AG10803 (cell line): ENCODE measurements at regions not wholly inside any gene's neighbourhood (a gene's known extent, or its start where the extent isn't known, plus 50 kb on each side); places are given as distances from the start of the nearest gene placed in this dataset.

Source experiments
- DNase-seq: peaks from one replicate; pipeline ENCODE4 v3.0.0; 2010; ENCODE audit warnings: low read depth
- H3K4me3 ChIP-seq: 2 replicates; pipeline ENCODE4 v1.5.1; 2011; ENCODE audit warnings: mild to moderate bottlenecking, low read length, control low read depth
- CTCF ChIP-seq: conservative IDR thresholded peaks from 2 replicates; pipeline ENCODE4 v1.5.1; 2011; ENCODE audit warnings: mild to moderate bottlenecking, low read length, control low read depth, inconsistent platforms

DNA sequence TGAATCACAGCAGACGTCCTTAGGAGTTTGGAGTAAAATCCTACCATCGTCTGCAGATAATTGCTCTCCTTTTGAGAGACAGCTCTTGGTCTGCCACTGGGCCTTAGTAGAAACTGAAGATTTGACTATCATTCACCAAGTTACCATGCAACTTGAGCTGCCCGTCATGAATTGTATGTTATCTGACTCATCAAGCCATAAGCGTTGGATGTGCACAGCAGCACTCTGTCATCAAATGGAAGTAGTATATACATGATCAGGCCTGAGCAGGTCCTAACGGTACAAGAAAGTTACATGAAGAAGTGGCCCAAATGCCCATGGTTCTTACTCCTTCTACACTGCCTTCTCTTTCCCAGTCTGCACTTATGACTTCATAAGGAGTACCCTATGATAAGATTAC, 317.8 kb downstream of the GPATCH2 start:
- TF ChIP-seq CTCF, result no peak
- no peak overlapping the region for H3K4me3 ChIP-seq
- DNase-seq, result no peak

DNA sequence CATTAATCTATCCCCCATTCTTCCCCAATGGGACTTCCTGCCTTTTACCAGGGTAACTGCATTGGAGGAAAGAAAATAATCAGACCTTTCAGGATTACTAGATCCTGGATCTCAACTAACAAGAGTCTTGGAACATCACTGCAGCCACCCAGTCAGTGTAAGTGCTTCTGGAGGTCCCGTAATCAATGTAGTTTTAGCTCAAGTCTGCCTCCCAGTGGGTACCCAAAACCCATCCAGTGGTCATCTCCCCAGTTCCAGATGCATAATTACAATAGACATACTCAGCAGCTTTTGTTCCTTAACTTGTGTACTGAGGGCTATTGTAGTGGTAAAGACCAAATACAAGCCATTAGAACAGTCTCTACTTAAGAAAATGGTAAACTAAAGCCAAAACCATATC, 319.1 kb downstream of the GPATCH2 start:
- no peak; the same call in 1 of the 2 replicates for TF ChIP-seq CTCF
- peak; percentile 1 for DNase-seq
- no peak overlapping the region for H3K4me3 ChIP-seq

DNA sequence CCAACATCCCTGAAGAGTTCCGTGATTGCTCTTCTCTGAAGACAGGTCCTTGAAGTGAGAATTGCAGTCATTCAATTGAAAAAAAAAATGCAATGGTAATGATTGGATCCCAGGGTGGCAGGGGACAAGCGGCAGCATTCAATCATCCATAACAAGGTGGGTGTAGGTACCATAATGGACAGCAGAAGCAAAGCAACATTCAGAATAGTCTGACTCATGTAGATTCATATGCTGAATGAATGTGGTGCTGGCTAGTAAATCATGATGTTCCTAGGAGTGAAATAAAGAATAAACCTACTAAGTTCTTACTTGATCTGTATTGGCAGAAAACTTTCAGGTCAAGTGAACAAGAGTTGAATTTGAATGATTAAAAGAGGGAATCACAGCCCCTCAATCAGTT, 319.6 kb downstream of the GPATCH2 start:
- H3K4me3 ChIP-seq, result no peak overlapping the region
- DNase-seq, result no peak
- no peak for TF ChIP-seq CTCF

DNA sequence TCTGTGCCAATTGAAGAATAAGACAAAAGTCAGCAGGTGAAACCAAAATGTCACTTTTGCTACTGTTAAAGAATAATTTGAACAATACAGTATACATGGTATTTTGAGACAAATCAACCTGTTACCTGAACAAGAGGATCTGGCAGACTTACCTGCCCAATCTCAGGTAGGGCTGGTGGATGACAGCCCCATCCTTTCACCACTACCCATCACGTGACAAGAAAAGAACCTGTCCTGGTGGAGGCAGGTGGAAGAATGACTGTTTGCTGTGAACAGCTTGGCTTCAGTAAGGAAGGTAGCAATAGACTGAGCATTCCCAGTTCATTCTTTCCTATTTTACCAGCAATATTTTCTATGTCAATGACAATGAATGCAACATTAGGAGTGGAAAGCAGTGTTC, 349.6 kb downstream of the GPATCH2 start:
- no peak overlapping the region for H3K4me3 ChIP-seq
- no peak for TF ChIP-seq CTCF
- DNase-seq, result no peak

- DNase-seq, result peak; percentile 71
- TF ChIP-seq CTCF, result no peak
- H3K4me3 ChIP-seq, result no peak overlapping the region
Measured at GRCh38 chr1:217275655-217276398, 355.1 kb downstream of the GPATCH2 start.

GRCh38 chr1:217274927-217275654, 355.8 kb downstream of the GPATCH2 start:
- TF ChIP-seq CTCF, result no peak
- no peak overlapping the region for H3K4me3 ChIP-seq
- peak; percentile 40 for DNase-seq

GRCh38 chr1:217274416-217274815, 356.5 kb downstream of the GPATCH2 start:
- no peak overlapping the region for H3K4me3 ChIP-seq
- peak; percentile 9 for DNase-seq
- no peak for TF ChIP-seq CTCF
